Gastrocnemius medialis (tissue), 4 donors: ENCODE measurements at regions not wholly inside any gene's neighbourhood (a gene's known extent, or its start where the extent isn't known, plus 50 kb on each side); places are given as distances from the start of the nearest gene placed in this dataset.
A peak's percentile ranks its signal among the peaks of the same experiment; 100 is the strongest.

ENCODE experiments used
- ATAC-seq, 2 donors: fragments of 150-250 bp; one replicate each; pipeline ENCODE4 v1.9.1; 2016
- DNase-seq, 2 donors: peaks; one replicate each; pipeline ENCODE4 v3.0.0-alpha.2; 2019
- H3K27ac ChIP-seq, 4 donors: fragments of 200-600 bp; sonication (generic); 1 replicate in 1 of 4; 2 replicates in 3 of 4; pipeline ENCODE4 v1.5.1; 2016 to 2018; ENCODE audit warnings: mild to moderate bottlenecking in 2 of 4, moderate library complexity in 1 of 4
- H3K27me3 ChIP-seq, 3 donors: fragments of 200-600 bp; sonication (generic) in 2 of 3; 1 replicate in 1 of 3; 2 replicates in 2 of 3; pipeline versions ENCODE4 v1.5.1 to v1.6.0; 2016 to 2019; ENCODE audit warnings: mild to moderate bottlenecking in 1 of 3, moderate library complexity in 1 of 3
- H3K36me3 ChIP-seq, 2 donors: fragments of 200-600 bp; sonication (generic) in 1 of 2; one replicate each; pipeline ENCODE4 v1.5.1; 2017 to 2018
- H3K4me1 ChIP-seq, 2 donors: fragments of 200-600 bp; sonication (generic) in 1 of 2; one replicate each; pipeline ENCODE4 v1.5.1; 2016 to 2017; ENCODE audit warnings: mild to moderate bottlenecking in 2 of 2
- H3K4me3 ChIP-seq, 4 donors: fragments of 200-600 bp; sonication (generic) in 3 of 4; 1 replicate in 1 of 4; 2 replicates in 3 of 4; pipeline ENCODE4 v1.5.1; 2016 to 2019; ENCODE audit warnings: mild to moderate bottlenecking in 2 of 4
- H3K9me3 ChIP-seq, 3 donors: fragments of 200-600 bp; sonication (generic) in 2 of 3; 1 replicate in 1 of 3; 2 replicates in 2 of 3; pipeline ENCODE4 v1.5.1; 2016 to 2019
- CTCF ChIP-seq, 5 experiments: fragments of 450-650 bp in 3 of 5; fragments of 200-600 bp in 2 of 5; sonication (generic) in 2 of 5; IDR thresholded peaks in 4 of 5; conservative IDR thresholded peaks in 1 of 5; 1 replicate in 4 of 5; 2 replicates in 1 of 5; pipeline ENCODE4 v1.5.1; 2016 to 2019; ENCODE audit warnings: antibody characterized with exemption in 5 of 5, mild to moderate bottlenecking in 3 of 5, moderate library complexity in 3 of 5
- POLR2A ChIP-seq, 2 donors: fragments of 450-650 bp; IDR thresholded peaks; one replicate each; pipeline ENCODE4 v1.6.1; 2017; ENCODE audit warnings: antibody characterized with exemption in 2 of 2, mild to moderate bottlenecking in 2 of 2, moderate library complexity in 2 of 2
- in situ Hi-C, 4 donors: fragments of 200-750 bp; cut with MboI; loops; one replicate each; pipeline versions ENCODE4 v1.15.0 to v1.8.0; 2017; ENCODE audit warnings: low sequenced_read_pairs in 4 of 4
- intact Hi-C: fragments of 100-400 bp; cut with DNase I; formaldehyde crosslinking; loops from one replicate; pipeline ENCODE4 v1.15.1; 2023; ENCODE audit warnings: low total_unique reads

- in situ Hi-C loops, result no loop called here
- DNase-seq (no peak), ATAC-seq (peak; percentile 32 to 38)
- Histone ChIP-seq H3K4me3 (peak overlapping the region; percentile 71 to 78 (median 76)), H3K4me1 (peaks cover 0 to 10% of the 10 kb centered on the region in 2 donors), H3K9me3 (no peaks in the 10 kb centered on the region), H3K27ac (peak overlapping the region; percentile 25 to 77 (median 72)), H3K27me3 (peaks cover 11 to 25% (median 15%) of the 10 kb centered on the region in 3 donors), H3K36me3 (no peaks in the 10 kb centered on the region)
- intact Hi-C loops, result no loop called here
- no peak for TF ChIP-seq POLR2A (IDR thresholded peaks at IDR 0.05)
- no peak for TF ChIP-seq CTCF (IDR thresholded peaks at IDR 0.05 in 4 of 5, conservative IDR thresholded peaks at IDR 0.05 in 1 of 5)
These were observed 387.5 kb downstream of the BCAT1 start for GRCh38 chr12:24561411-24561871.

GRCh38 chr12:24560831-24561271 is 388.1 kb downstream of the BCAT1 start:
- Histone ChIP-seq H3K27me3 (peaks cover 11 to 25% (median 15%) of the 10 kb centered on the region in 3 donors), H3K4me3 (peak overlapping the region; percentile 71 to 78 (median 76)), H3K4me1 (peaks cover 0 to 10% of the 10 kb centered on the region in 2 donors), H3K27ac (peak overlapping the region; percentile 25 to 77 (median 72)), H3K36me3 (no peaks in the 10 kb centered on the region), H3K9me3 (no peaks in the 10 kb centered on the region)
- intact Hi-C loops, result no loop called here
- TF ChIP-seq CTCF (IDR thresholded peaks at IDR 0.05 in 4 of 5, conservative IDR thresholded peaks at IDR 0.05 in 1 of 5) (no peak), POLR2A (IDR thresholded peaks at IDR 0.05) (no peak)
- in situ Hi-C loops, result no loop called here
- ATAC-seq, result no peak
- DNase-seq, result no peak

- TF ChIP-seq CTCF (IDR thresholded peaks at IDR 0.05 in 4 of 5, conservative IDR thresholded peaks at IDR 0.05 in 1 of 5), result no peak
- H3K36me3 ChIP-seq, result no peaks in the 10 kb centered on the region
- peak overlapping the region; percentile 25 to 77 (median 72) for H3K27ac ChIP-seq
- no peaks in the 10 kb centered on the region for H3K9me3 ChIP-seq
- intact Hi-C loops, result no loop called here
- ATAC-seq (no peak), DNase-seq (no peak)
- H3K4me1 ChIP-seq, result peaks cover 0 to 10% of the 10 kb centered on the region in 2 donors
- H3K4me3 ChIP-seq, result peak overlapping the region; percentile 71 to 78 (median 76)
- in situ Hi-C loops, result no loop called here
- H3K27me3 ChIP-seq, result peaks cover 11 to 22% (median 15%) of the 10 kb centered on the region in 3 donors
These were observed 388.6 kb downstream of the BCAT1 start for GRCh38 chr12:24560192-24560775.

- ATAC-seq (no peak), DNase-seq (no peak)
- peaks cover 6 to 12% (median 11%) of the 10 kb centered on the region in 3 donors for H3K27me3 ChIP-seq
- H3K4me1 ChIP-seq, result peaks cover 0 to 6% of the 10 kb centered on the region in 2 donors
- H3K4me3 ChIP-seq, result no peak overlapping the region
- TF ChIP-seq CTCF (IDR thresholded peaks at IDR 0.05 in 4 of 5, conservative IDR thresholded peaks at IDR 0.05 in 1 of 5) (no peak), POLR2A (IDR thresholded peaks at IDR 0.05) (no peak)
- intact Hi-C loops, result no loop called here
- no peak overlapping the region for H3K27ac ChIP-seq
- H3K9me3 ChIP-seq, result no peaks in the 10 kb centered on the region
- H3K36me3 ChIP-seq, result no peaks in the 10 kb centered on the region
- in situ Hi-C loops, result no loop called here
These were observed 391.2 kb downstream of the BCAT1 start for GRCh38 chr12:24557738-24558137.
